ENCODE measurements at regions not wholly inside any gene's neighbourhood (a gene's known extent, or its start where the extent isn't known, plus 50 kb on each side); places are given as distances from the start of the nearest gene placed in this dataset.

- in situ Hi-C loops (cut with HindIII; ENCODE audit: low pct_unique_long_range_greater_than_20kb, low sequenced_read_pairs), result no loop called here
Measured at GRCh38 chr1:55477953-55478352, 262.8 kb upstream of the USP24 start.

GRCh38 chr1:55476445-55477015 lies 261.4 kb upstream of the USP24 start:
- in situ Hi-C loops (cut with HindIII; ENCODE audit: low pct_unique_long_range_greater_than_20kb, low sequenced_read_pairs), result no loop called here
- DNase-seq (ENCODE audit: low read depth, low spot score), result no peak

More at GRCh38 chr1:55477953-55478352, 262.8 kb upstream of the USP24 start:
- DNase-seq (ENCODE audit: low read depth, low spot score), result no peak

GRCh38 chr1:55474168-55474786 lies 259.1 kb upstream of the USP24 start:
- in situ Hi-C loops (cut with HindIII; ENCODE audit: low pct_unique_long_range_greater_than_20kb, low sequenced_read_pairs), result no loop called here
- DNase-seq (ENCODE audit: low read depth, low spot score), result no peak

- in situ Hi-C loops (cut with HindIII; ENCODE audit: low pct_unique_long_range_greater_than_20kb, low sequenced_read_pairs), result no loop called here
- no peak for DNase-seq (ENCODE audit: low read depth, low spot score)
Measured at GRCh38 chr1:55473661-55474060, 258.5 kb upstream of the USP24 start.

- DNase-seq (ENCODE audit: low read depth, low spot score), result no peak
- in situ Hi-C loops (cut with HindIII; ENCODE audit: low pct_unique_long_range_greater_than_20kb, low sequenced_read_pairs), result no loop called here
Measured at GRCh38 chr1:55472784-55473183, 257.6 kb upstream of the USP24 start.

- DNase-seq (ENCODE audit: low read depth, low spot score), result no peak
- in situ Hi-C loops (cut with HindIII; ENCODE audit: low pct_unique_long_range_greater_than_20kb, low sequenced_read_pairs), result no loop called here
Measured at GRCh38 chr1:55472115-55472514, 257.0 kb upstream of the USP24 start.

GRCh38 chr1:55468142-55468795 lies 253.1 kb upstream of the USP24 start:
- in situ Hi-C loops (cut with HindIII; ENCODE audit: low pct_unique_long_range_greater_than_20kb, low sequenced_read_pairs), result no loop called here
- DNase-seq (ENCODE audit: low read depth, low spot score), result no peak

GRCh38 chr1:55466921-55467320 lies 251.8 kb upstream of the USP24 start:
- no peak for DNase-seq (ENCODE audit: low read depth, low spot score)
- in situ Hi-C loops (cut with HindIII; ENCODE audit: low pct_unique_long_range_greater_than_20kb, low sequenced_read_pairs), result no loop called here

GRCh38 chr1:55466373-55466772 lies 251.2 kb upstream of the USP24 start:
- in situ Hi-C loops (cut with HindIII; ENCODE audit: low pct_unique_long_range_greater_than_20kb, low sequenced_read_pairs), result no loop called here
- DNase-seq (ENCODE audit: low read depth, low spot score), result no peak

- in situ Hi-C loops (cut with HindIII; ENCODE audit: low pct_unique_long_range_greater_than_20kb, low sequenced_read_pairs), result no loop called here
Measured at GRCh38 chr1:55464550-55464949, 249.4 kb upstream of the USP24 start.

GRCh38 chr1:55463814-55464475 lies 248.8 kb upstream of the USP24 start:
- in situ Hi-C loops (cut with HindIII; ENCODE audit: low pct_unique_long_range_greater_than_20kb, low sequenced_read_pairs), result no loop called here
- DNase-seq (ENCODE audit: low read depth, low spot score), result no peak

More at GRCh38 chr1:55464550-55464949, 249.4 kb upstream of the USP24 start:
- no peak for DNase-seq (ENCODE audit: low read depth, low spot score)

GRCh38 chr1:55457874-55458273 lies 242.7 kb upstream of the USP24 start:
- in situ Hi-C loops (cut with HindIII; ENCODE audit: low pct_unique_long_range_greater_than_20kb, low sequenced_read_pairs), result no loop called here
- no peak for DNase-seq (ENCODE audit: low read depth, low spot score)

GRCh38 chr1:55456971-55457370 lies 241.8 kb upstream of the USP24 start:
- no peak for DNase-seq (ENCODE audit: low read depth, low spot score)

GRCh38 chr1:55448261-55448660 lies 233.1 kb upstream of the USP24 start:
- in situ Hi-C loops (cut with HindIII; ENCODE audit: low pct_unique_long_range_greater_than_20kb, low sequenced_read_pairs), result no loop called here
- no peak for DNase-seq (ENCODE audit: low read depth, low spot score)

More at GRCh38 chr1:55456971-55457370, 241.8 kb upstream of the USP24 start:
- in situ Hi-C loops (cut with HindIII; ENCODE audit: low pct_unique_long_range_greater_than_20kb, low sequenced_read_pairs), result no loop called here

GRCh38 chr1:55447488-55447887 lies 232.3 kb upstream of the USP24 start:
- in situ Hi-C loops (cut with HindIII; ENCODE audit: low pct_unique_long_range_greater_than_20kb, low sequenced_read_pairs), result no loop called here
- DNase-seq (ENCODE audit: low read depth, low spot score), result no peak

GRCh38 chr1:55446351-55446750 lies 231.2 kb upstream of the USP24 start:
- DNase-seq (ENCODE audit: low read depth, low spot score), result no peak
- in situ Hi-C loops (cut with HindIII; ENCODE audit: low pct_unique_long_range_greater_than_20kb, low sequenced_read_pairs), result no loop called here

- in situ Hi-C loops (cut with HindIII; ENCODE audit: low pct_unique_long_range_greater_than_20kb, low sequenced_read_pairs), result no loop called here
- DNase-seq (ENCODE audit: low read depth, low spot score), result no peak
Measured at GRCh38 chr1:55445416-55445815, 230.3 kb upstream of the USP24 start.

- no peak for DNase-seq (ENCODE audit: low read depth, low spot score)
- in situ Hi-C loops (cut with HindIII; ENCODE audit: low pct_unique_long_range_greater_than_20kb, low sequenced_read_pairs), result no loop called here
Measured at GRCh38 chr1:55444667-55445066, 229.5 kb upstream of the USP24 start.

Measured in SK-MEL-5 (cell line).